ENCODE measurements at regions not wholly inside any gene's neighbourhood (a gene's known extent, or its start where the extent isn't known, plus 50 kb on each side); places are given as distances from the start of the nearest gene placed in this dataset.

DNA sequence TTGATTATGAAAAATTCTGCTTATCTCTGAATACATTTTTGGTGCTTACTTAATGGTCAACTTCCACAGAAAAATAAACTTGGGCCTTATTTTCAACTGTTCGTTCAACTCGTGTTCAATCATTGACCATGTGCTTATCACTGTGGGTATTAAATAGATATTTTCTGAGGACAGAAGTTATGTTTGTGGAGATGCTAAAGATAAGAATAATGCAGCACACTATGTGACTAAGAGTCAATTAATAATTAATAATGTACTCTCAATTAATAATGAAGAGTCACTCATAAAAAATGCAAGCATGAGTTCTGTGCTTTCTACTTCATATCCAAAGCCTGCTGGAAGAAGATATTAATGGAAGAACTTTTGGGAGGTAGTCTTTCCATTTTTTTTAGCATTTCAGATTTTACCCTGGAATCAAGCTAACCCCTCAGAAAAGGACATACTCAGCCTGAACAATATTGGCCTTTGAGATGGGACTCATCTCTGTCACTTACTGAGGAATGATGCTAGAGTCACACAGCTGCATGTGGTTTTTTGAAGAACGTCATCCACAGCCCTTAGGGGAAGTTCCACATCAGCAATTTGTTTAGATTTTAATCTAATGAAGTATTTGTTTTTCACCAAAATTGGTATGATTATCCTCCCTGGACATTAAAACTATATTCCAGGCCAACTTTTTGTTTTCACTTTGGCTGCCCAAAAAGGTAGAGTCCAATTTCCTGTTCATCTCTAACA is 191.9 kb upstream of the CRIM1 start:
- no peak for TF ChIP-seq POLR2A (IDR thresholded peaks at IDR 0.05)
- TF ChIP-seq CTCF (IDR thresholded peaks at IDR 0.05), result no peak

All from right lobe of liver (tissue), 4 donors.